ENCODE measurements at regions not wholly inside any gene's neighbourhood (a gene's known extent, or its start where the extent isn't known, plus 50 kb on each side); places are given as distances from the start of the nearest gene placed in this dataset.

DNA sequence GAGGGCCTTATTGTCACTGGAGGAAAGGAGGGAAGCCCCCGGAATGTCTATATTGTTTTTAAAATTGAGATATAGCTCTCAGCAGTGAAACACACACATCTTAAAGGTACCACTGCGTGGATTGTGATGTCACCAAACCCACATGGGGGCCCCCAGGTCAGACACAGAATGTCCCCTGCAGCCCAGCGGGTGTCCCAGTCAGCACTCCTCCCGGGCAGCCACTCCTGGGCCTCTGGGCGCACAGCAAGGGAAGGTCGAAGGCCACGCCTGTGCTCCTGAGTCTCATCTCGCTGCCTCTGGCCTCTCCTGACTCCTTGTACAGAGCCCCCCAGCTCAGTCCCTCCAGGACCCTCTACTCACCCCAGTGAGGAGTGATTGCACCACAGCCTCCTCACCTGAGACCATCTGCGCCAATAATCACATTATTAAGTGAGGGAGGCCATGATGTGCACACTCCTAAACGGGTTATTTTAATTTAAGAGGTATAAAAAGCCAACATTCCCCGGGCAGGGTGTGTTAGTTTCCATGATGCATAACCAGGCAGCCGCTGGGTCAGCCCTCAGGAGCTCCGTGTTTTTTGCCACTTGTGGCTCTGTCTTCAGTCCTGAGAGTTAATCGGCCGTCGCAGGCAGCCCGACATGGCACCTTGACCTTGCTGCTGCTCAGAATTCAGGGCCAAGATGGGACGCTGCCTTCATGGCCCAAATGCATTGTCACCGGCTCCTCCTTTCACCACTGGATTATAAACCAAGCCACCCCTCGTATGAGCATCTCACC lies 1089.3 kb downstream of the BRD1 start:
- TF ChIP-seq POLR2A (IDR thresholded peaks at IDR 0.05; ENCODE audit: low read depth, low read length): no peak
- TF ChIP-seq POLR2AphosphoS5 (IDR thresholded peaks at IDR 0.05; ENCODE audit: low read depth, low read length): no peak
- TF ChIP-seq TAF1 (IDR thresholded peaks at IDR 0.05; ENCODE audit: low read depth, low read length): no peak
- TF ChIP-seq POU2F2 (IDR thresholded peaks at IDR 0.05; ENCODE audit: low read depth, low read length): no peak

Measured in GM12891 (cell line).